SKM-1 treated with dmso at 0.1 percent for 144 hours (cell line): ENCODE measurements at regions not wholly inside any gene's neighbourhood (a gene's known extent, or its start where the extent isn't known, plus 50 kb on each side); places are given as distances from the start of the nearest gene placed in this dataset.

Experiments used
- DNase-seq: peaks from one replicate; lab custom pipeline; 2025; ENCODE audit not compliant: unreplicated experiment; lab: John Stamatoyannopoulos, UW

GRCh38 chr1:78355656-78356055 lies 135.1 kb upstream of the PTGFR start:
- no peak for DNase-seq

GRCh38 chr1:78358165-78358564 lies 132.6 kb upstream of the PTGFR start:
- DNase-seq, result no peak

DNA sequence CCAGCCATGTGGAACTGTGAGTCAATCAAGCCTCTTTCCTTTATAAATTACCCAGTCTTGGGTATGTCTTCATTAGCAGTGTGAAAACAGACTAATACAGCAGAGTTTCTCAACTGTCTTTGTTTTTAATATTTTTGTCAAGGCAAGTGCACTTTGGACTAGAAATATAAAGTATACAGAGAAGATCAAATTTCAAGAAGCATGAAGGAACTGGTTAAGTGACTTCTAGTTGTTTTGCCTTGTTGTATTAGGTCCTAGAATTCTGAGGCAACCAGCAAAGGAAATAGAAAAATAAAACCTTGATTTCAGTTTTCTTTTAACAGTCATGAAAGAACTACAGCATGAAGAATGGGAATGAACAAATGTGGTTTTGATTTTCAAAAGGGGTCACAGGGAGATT lies 131.1 kb upstream of the PTGFR start:
- DNase-seq, result no peak

DNA sequence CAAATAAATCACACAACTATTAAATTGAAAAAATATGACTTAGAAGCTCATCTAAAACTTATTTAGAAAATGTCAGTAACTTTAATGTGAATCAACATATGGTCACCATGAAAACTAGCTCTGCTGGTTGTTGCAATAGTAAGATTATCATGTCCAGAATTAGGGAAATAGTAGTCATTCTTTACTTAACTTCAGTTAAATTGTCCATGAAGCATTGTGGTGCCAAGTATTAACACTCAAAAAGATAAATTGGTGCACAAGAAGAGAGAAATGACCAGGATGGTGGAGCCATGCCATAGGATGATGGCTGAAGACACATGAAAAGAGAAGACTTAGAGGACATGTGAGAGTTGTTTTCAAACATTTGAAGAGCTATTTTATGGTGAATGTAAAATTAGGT lies 130.2 kb upstream of the PTGFR start:
- no peak for DNase-seq

DNA sequence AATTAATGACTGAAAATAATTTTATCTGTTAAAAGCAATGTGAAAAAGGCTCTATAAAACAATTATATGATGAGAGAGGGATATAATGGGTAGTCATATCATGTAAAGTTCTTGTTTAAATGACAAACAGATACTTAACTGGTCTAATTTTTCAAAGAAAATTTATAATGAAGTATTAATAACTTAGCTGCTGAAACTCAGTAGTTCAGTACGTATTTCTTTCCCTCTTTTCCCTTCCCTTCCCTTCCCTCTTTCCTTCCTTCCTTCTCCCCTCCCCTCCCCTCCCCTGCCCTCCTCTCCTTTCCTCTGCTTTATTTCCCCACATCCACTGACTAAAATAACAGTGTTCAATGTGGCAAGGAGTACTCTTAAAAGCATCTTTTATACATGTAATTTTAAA lies 123.1 kb upstream of the PTGFR start:
- DNase-seq, result no peak

DNA sequence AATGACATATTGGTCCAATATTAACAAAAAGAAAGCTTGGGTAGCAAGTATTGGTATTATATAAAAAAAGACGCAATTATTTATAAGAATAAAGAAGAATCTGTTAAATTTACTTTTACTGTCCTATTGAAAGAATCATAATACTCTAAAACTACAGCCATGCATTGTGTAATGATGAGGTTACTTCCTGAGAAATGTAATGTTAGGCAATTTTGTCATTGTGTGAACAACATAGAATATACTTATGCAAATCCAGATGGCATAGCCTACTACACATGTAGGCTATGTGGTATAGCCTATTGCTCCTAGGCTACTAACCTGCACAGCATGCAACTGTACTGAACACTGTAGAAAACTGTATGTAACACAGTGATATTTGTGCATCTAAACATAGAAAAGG lies 121.2 kb upstream of the PTGFR start:
- DNase-seq, result no peak

GRCh38 chr1:78370356-78370755 lies 120.4 kb upstream of the PTGFR start:
- no peak for DNase-seq

- no peak for DNase-seq
Observed at GRCh38 chr1:78370779-78371482, 119.8 kb upstream of the PTGFR start.

GRCh38 chr1:78373676-78374075 lies 117.1 kb upstream of the PTGFR start:
- DNase-seq, result no peak

GRCh38 chr1:78375996-78376395 lies 114.8 kb upstream of the PTGFR start:
- DNase-seq, result no peak

GRCh38 chr1:78377356-78377928 lies 113.3 kb upstream of the PTGFR start:
- DNase-seq, result no peak

DNA sequence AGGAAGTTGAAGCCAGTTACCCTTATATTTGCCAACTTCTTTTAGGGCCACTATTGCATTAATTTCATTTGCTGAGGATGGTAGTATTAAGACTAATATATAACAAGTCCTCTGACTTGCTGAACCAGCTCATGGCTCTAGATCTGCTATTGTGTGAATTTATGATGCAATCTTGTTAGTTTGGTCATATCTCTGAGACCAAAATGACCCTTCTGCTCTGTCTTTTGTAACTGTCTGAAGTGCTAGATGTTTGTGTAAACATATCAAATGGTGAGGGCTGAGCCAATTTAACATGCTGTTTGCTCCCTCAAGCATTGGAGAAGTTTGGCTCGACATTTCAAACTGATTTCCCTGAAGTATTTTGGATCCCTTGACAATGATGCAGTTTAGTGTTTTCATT lies 106.9 kb upstream of the PTGFR start:
- DNase-seq, result no peak

DNA sequence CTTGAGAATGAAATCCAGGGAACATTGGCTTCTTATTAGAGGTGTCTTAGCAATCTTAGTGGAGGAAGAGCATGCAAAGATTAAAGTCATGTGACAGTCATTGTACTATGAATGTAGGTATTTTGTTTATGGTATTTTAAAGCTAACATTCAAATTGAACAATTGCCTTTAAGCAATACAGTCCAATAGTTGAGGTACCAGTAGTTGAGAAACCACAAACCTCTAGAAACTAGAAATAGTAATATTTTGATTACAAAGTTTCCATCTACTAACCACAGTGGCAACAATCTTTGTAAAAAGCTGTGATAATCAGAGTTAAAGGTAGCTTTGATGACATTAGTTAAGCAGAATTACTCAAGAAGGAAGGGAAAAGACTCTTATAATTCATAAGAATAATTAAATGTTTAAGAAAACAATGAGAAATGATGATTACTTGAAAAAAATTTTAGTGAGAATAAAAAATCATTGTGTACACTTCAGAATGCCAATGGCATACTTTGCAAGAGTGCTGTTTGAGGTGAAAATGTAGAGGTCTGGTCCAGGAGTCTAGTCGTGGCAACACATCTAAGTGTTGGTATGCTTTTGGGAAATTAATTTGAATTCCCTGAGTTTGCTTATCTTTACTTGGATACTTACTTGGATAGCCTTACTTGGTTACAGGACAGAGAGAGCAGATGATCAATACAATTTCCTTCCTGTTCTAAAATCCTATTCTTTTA lies 104.9 kb upstream of the PTGFR start:
- no peak for DNase-seq

DNA sequence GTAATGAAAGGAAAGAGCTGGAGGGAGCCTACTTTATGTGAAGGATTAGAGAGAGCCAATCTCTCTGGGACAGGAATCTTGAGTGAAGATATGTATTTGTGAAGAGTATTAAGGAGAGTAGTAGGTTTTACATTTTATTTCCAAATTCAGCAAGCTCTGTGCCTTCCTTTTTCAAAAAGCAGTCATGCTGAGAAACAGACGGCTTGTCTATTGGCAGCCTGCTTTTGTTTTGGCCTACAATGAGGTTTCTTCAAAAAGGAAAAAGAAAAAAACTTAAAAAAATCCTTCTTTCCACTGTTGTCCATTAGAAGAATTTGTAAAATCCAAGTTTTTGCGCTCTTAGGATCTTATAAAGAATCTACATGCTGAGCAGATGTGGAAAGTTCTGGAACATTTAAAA lies 103.6 kb upstream of the PTGFR start:
- no peak for DNase-seq

GRCh38 chr1:78387871-78388270 lies 102.9 kb upstream of the PTGFR start:
- DNase-seq, result no peak

DNA sequence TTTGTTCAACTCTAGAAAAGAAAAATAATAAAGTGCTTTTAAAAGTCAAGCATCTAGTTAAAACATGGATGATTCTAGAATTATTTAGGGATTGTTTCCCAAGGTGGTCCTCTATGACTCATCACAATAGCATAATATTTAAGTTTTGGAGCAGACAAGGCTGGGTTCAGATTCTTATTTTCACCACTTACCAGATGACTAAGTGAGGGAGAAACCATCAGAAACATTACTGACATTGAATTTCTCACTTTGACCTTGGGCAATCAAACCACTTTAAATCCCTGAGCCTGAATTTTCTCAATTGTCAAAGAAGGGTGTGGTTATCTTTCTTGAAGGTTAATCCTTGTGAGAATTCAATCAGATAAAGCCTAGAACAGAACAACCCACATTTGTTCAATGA lies 102.5 kb upstream of the PTGFR start:
- DNase-seq, result no peak

DNA sequence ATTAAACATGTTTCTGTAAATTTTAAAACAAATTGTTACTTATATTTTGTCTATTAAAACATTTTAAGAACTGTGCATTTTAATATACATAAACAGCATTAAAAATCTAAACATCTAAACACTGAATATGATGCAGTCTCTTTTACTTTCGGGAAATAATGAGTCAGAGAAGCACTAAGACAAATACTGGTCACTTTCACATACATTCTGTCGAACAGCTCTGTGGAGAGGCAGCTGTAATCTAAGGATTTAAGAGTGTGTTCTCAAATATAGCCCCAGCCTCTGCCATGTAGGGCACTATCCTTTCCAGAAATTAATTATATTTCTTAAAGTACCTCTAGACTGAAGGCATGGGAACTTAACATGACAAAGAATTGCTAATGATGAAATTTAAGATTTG lies 89.6 kb upstream of the PTGFR start:
- DNase-seq, result no peak

DNA sequence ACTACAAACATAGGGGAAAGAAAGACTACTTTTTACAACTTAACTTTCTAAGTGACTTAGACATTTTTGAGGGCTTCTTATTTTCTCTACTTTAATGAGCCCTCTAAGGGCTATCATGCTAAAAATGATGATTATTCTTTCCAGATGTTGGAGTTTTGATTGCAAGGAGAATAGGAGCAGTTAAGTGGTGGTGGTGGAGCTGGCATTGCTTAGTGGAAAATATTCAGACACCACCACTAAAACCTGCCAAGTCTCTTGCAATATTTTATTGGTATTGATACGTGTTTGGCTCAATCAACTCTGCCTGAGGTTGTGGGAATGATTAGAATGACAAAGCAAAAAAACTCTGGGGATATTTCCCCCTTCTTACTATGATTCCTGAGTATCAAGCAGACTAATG lies 82.6 kb upstream of the PTGFR start:
- no peak for DNase-seq

GRCh38 chr1:78408810-78409209 lies 82.0 kb upstream of the PTGFR start:
- no peak for DNase-seq

- no peak for DNase-seq
Observed at GRCh38 chr1:78410643-78411042, 80.1 kb upstream of the PTGFR start.

DNA sequence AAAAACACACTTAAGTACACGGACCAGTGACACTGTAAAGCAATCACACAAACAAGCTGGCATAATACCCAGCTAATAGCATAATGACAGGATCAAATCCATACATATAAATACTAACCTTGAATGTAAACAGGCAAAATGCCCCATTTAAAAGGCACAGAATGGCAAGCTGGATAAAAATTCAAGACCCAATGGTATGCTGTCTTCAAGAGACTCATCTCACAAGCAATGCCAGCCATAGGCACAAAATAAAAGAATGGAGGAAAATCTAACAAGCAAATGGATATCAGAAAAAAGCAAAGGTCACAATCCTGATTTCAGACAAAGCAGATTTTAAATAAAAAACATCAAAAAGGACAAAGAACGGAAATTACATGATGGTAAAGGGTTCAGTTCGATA lies 79.1 kb upstream of the PTGFR start:
- no peak for DNase-seq

DNA sequence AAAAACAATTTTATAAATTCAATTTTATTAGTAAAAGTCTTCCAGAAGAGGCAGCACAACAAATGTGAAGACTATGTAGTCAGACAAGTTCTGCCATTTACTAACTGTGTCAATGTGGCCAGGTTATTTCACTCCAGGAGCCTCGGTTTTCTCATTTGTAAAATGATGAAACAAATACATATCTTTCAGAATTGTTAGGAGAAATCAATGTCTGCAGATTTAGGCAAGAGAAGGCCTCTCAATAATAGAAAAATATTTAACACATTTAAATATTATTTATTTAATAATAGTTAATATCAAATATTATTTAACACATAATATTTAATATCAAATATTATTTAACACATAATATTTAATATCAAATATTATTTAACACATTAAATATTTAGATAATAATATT lies 75.6 kb upstream of the PTGFR start:
- no peak for DNase-seq

- DNase-seq, result no peak
Observed at GRCh38 chr1:78419309-78419708, 71.5 kb upstream of the PTGFR start.
